GM23338 (cell line): ENCODE measurements at regions not wholly inside any gene's neighbourhood (a gene's known extent, or its start where the extent isn't known, plus 50 kb on each side); places are given as distances from the start of the nearest gene placed in this dataset.
"Not testable (repeated sequence)": the region's sequence is repeated elsewhere in the genome, so short reads cannot be mapped to it uniquely, and the experiment has no call there.

Experiments used
- ATAC-seq: fragments of 200-7000 bp; cut with Tn5 transposase; 3 replicates; pipeline ENCODE4 v1.9.1; 2020
- DNase-seq: peaks from one replicate; pipeline ENCODE4 v3.0.0-alpha.2; 2015; ENCODE audit warnings: low spot score
- H2AFZ ChIP-seq: fragments of 200-600 bp; sonication (generic); 2 replicates; pipeline ENCODE4 v1.8.0; 2016; ENCODE audit warnings: antibody characterized with exemption, mild to moderate bottlenecking, moderate library complexity
- H3F3A ChIP-seq: fragments of 200-600 bp; sonication (generic); replicated peaks from 2 replicates; pipeline ENCODE4 v1.8.0; 2017; ENCODE audit warnings: antibody characterized with exemption, mixed run types, low read depth
- H3K27ac ChIP-seq: fragments of 200-600 bp; sonication (generic); 2 replicates; pipeline ENCODE4 v1.6.1; 2016; ENCODE audit warnings: low read depth
- H3K27me3 ChIP-seq: fragments of 200-600 bp; sonication (generic); 2 replicates; pipeline ENCODE4 v1.8.0; 2016; ENCODE audit warnings: mild to moderate bottlenecking, mixed run types, moderate library complexity; ENCODE audit not compliant: insufficient read depth
- H3K36me3 ChIP-seq: fragments of 200-600 bp; sonication (generic); 2 replicates; pipeline ENCODE4 v1.8.0; 2016; ENCODE audit warnings: mild to moderate bottlenecking; ENCODE audit not compliant: insufficient read depth
- H3K4me1 ChIP-seq: fragments of 200-600 bp; sonication (generic); 2 replicates; pipeline ENCODE4 v1.8.0; 2016; ENCODE audit warnings: mild to moderate bottlenecking, moderate library complexity; ENCODE audit not compliant: insufficient read depth
- H3K4me2 ChIP-seq: fragments of 200-600 bp; sonication (generic); 2 replicates; pipeline ENCODE4 v1.7.1; 2017; ENCODE audit warnings: mixed run types
- H3K4me3 ChIP-seq: fragments of 200-600 bp; sonication (generic); 2 replicates; pipeline ENCODE4 v1.6.1; 2016; ENCODE audit warnings: mixed run types
- H3K79me2 ChIP-seq: fragments of 200-600 bp; sonication (generic); replicated peaks from 2 replicates; pipeline ENCODE4 v1.8.0; 2017; ENCODE audit warnings: mild to moderate bottlenecking; ENCODE audit not compliant: insufficient read depth
- H3K9me2 ChIP-seq: fragments of 200-600 bp; sonication (generic); 2 replicates; pipeline ENCODE4 v1.8.0; 2017; ENCODE audit not compliant: insufficient read depth
- H4K20me1 ChIP-seq: fragments of 200-600 bp; sonication (generic); replicated peaks from 2 replicates; pipeline ENCODE4 v1.8.0; 2017; ENCODE audit warnings: mild to moderate bottlenecking; ENCODE audit not compliant: insufficient read depth
- H3K27ac Mint-ChIP-seq: 2 replicates; pipeline ENCODE4 v1.8.0; 2020; ENCODE audit warnings: inconsistent platforms, mild to moderate bottlenecking, moderate library complexity, mixed read lengths
- H3K27me3 Mint-ChIP-seq: 3 replicates; pipeline ENCODE4 v1.8.0; 2022; ENCODE audit warnings: low read depth, mild to moderate bottlenecking, moderate library complexity, mixed read lengths, inconsistent platforms; ENCODE audit not compliant: insufficient read depth, poor library complexity
- H3K36me3 Mint-ChIP-seq: 3 replicates; pipeline ENCODE4 v1.8.0; 2021; ENCODE audit warnings: low read depth, mild to moderate bottlenecking, inconsistent platforms, moderate library complexity, mixed read lengths
- H3K4me1 Mint-ChIP-seq: 3 replicates; pipeline ENCODE4 v1.8.0; 2020; ENCODE audit warnings: mild to moderate bottlenecking, inconsistent platforms, mixed read lengths
- H3K4me3 Mint-ChIP-seq: 3 replicates; pipeline ENCODE4 v1.8.0; 2021; ENCODE audit warnings: moderate library complexity, mild to moderate bottlenecking, inconsistent platforms, mixed read lengths
- H3K9me3 Mint-ChIP-seq: 3 replicates; pipeline ENCODE4 v1.8.0; 2020; ENCODE audit warnings: moderate library complexity, mild to moderate bottlenecking, inconsistent platforms, mixed read lengths
- EZH2phosphoT487 ChIP-seq: fragments of 200-600 bp; sonication (generic); IDR thresholded peaks from one replicate; pipeline ENCODE4 v1.8.1; 2018; ENCODE audit warnings: antibody characterized with exemption; ENCODE audit not compliant: unreplicated experiment
- ZNF462 ChIP-seq: fragments of 250-450 bp; sonication (Bioruptor Pico); IDR thresholded peaks from 2 replicates; pipeline ENCODE4 v1.5.0; 2020; ENCODE audit warnings: mild to moderate bottlenecking, moderate library complexity

- no peak for TF ChIP-seq ZNF462 (CRISPR knock-in tag)
- no peak for TF ChIP-seq EZH2phosphoT487
These were observed 680.4 kb upstream of the IMPG1 start (continued) for GRCh38 chr6:76752841-76753240.

GRCh38 chr6:76745388-76745787, 672.9 kb upstream of the IMPG1 start:
- H3K4me3 ChIP-seq, ATAC-seq, H2AFZ ChIP-seq, H3K4me2 ChIP-seq, H3F3A ChIP-seq, H3K27ac Mint-ChIP-seq, H3K9me2 ChIP-seq, H3K4me1 Mint-ChIP-seq, H3K36me3 ChIP-seq, DNase-seq, H3K27me3 Mint-ChIP-seq, H3K4me1 ChIP-seq, H3K27ac ChIP-seq, H3K27me3 ChIP-seq, H4K20me1 ChIP-seq, H3K4me3 Mint-ChIP-seq: not testable (repeated sequence)
- H3K9me3 Mint-ChIP-seq = peaks cover 31% of the 10 kb centered on the region; the same call in 2 of the 3 replicates
- H3K79me2 ChIP-seq = peaks cover 18% of the 10 kb centered on the region
- peaks cover 35% of the 10 kb centered on the region for H3K36me3 Mint-ChIP-seq

- not testable (repeated sequence) for H3K27ac Mint-ChIP-seq, H3K9me2 ChIP-seq, H4K20me1 ChIP-seq, H3K27me3 Mint-ChIP-seq, H3K4me1 ChIP-seq, H3K4me2 ChIP-seq, H3K4me3 Mint-ChIP-seq, H3K4me1 Mint-ChIP-seq, DNase-seq, H2AFZ ChIP-seq, ATAC-seq, H3K4me3 ChIP-seq, H3K27me3 ChIP-seq, H3K36me3 ChIP-seq, H3F3A ChIP-seq, H3K27ac ChIP-seq
- Mint-ChIP-seq H3K9me3 (peaks cover 35% of the 10 kb centered on the region; the same call in 2 of the 3 replicates), H3K36me3 (peaks cover 36% of the 10 kb centered on the region)
- H3K79me2 ChIP-seq = peaks cover 18% of the 10 kb centered on the region
These were observed 671.8 kb upstream of the IMPG1 start for GRCh38 chr6:76744151-76744720.
